ENCODE measurements at regions not wholly inside any gene's neighbourhood (a gene's known extent, or its start where the extent isn't known, plus 50 kb on each side); places are given as distances from the start of the nearest gene placed in this dataset.

DNA sequence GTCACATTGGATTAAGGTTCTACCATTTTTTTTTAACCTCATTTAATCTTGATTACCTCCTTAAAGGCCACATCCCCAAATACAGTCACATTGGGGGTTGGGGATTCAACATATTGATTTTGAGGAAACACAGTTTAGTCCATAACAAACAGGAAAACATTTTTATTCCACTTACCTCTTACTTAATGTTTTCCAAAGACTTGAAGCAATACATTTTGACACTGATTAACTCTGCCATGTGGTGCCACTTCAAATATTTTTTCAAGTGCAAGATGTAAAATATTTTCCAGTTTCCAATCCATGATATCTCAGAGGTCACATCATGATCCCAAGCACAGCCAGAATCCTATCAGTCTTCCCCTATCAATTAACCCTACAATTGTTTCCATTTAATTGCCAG is 548.0 kb downstream of the CSNK1G3 start (continued):
- TF ChIP-seq, protein P1, sequence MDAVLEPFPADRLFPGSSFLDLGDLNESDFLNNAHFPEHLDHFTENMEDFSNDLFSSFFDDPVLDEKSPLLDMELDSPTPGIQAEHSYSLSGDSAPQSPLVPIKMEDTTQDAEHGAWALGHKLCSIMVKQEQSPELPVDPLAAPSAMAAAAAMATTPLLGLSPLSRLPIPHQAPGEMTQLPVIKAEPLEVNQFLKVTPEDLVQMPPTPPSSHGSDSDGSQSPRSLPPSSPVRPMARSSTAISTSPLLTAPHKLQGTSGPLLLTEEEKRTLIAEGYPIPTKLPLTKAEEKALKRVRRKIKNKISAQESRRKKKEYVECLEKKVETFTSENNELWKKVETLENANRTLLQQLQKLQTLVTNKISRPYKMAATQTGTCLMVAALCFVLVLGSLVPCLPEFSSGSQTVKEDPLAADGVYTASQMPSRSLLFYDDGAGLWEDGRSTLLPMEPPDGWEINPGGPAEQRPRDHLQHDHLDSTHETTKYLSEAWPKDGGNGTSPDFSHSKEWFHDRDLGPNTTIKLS (IDR thresholded peaks at IDR 0.05; ENCODE audit: borderline replicate concordance, low read depth), result no peak
- no peak for TF ChIP-seq SMAD1 (IDR thresholded peaks at IDR 0.05; ENCODE audit: low read depth, low read length, partially characterized antibody)
- no peak for TF ChIP-seq MTA3 (IDR thresholded peaks at IDR 0.05; ENCODE audit: borderline replicate concordance)
- TF ChIP-seq YBX1 (IDR thresholded peaks at IDR 0.05), result no peak

DNA sequence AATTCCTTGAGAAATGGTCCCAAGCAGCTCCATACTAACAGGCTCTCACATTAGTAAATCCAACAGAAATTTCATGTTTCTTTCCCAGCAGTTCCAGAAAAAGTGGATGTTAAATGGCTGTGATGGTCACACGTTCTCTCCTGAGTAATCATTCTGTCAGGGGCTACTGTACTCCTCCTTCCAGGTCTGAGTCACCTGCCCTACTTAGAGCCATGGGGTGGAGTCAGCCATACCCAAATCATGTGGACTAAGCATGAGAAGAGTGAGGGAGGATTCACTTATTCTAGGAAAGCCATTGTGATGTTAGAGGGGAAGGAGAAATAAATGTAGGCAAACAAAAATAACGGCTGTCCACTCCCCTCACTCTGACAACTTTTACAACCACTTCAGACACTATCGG is 547.2 kb downstream of the CSNK1G3 start:
- H3K79me2 ChIP-seq (ENCODE audit: control insufficient read depth, insufficient read depth, low read length), result no peaks in the 10 kb centered on the region
- no peak overlapping the region for H2AFZ ChIP-seq (ENCODE audit: low read depth, low read length)
- H3K4me1 ChIP-seq (replicated peaks in 1 of 2; ENCODE audit: control insufficient read depth in 2 of 2, insufficient read depth in 2 of 2, low read length in 2 of 2), result no peaks in the 10 kb centered on the region
- no peak overlapping the region for H3K9ac ChIP-seq (ENCODE audit: insufficient read depth in 1 of 2, low read depth in 2 of 2, low read length in 2 of 2)
- intact Hi-C loops (cut with micrococcal nuclease), result no loop called here
- H3K27me3 ChIP-seq (ENCODE audit: control insufficient read depth in 2 of 2, insufficient read depth in 2 of 2, low read length in 2 of 2), result no peaks in the 10 kb centered on the region
- POLR2A ChIA-PET, result no interaction called here
- no peaks in the 10 kb centered on the region for H3K9me1 ChIP-seq (ENCODE audit: control insufficient read depth, insufficient read depth, low read length)
- H3K4me3 ChIP-seq, result no peak overlapping the region
- no peak overlapping the region for H3K4me2 ChIP-seq (ENCODE audit: insufficient read depth, low read length)
- in situ Hi-C loops (cut with MboI), result no loop called here
- 3% methylated on average over 3 of the region's 3 CpGs for WGBS (ENCODE audit: insufficient coverage, low coverage, missing lambda C conversion rate)
- ATAC-seq (no peak), DNase-seq (ENCODE audit: extremely low read depth in 1 of 4, low spot score in 3 of 4) (no peak), FAIRE-seq (no peak)
- no peak overlapping the region for H3K27ac ChIP-seq (ENCODE audit: extremely low read depth, low read depth, low read length)
- TF ChIP-seq PHF20 (IDR thresholded peaks at IDR 0.05; ENCODE audit: partially characterized antibody), result no peak
- TF ChIP-seq ZNF212 (CRISPR knock-in tag; IDR thresholded peaks at IDR 0.05), result no peak
- TF ChIP-seq, protein P2, sequence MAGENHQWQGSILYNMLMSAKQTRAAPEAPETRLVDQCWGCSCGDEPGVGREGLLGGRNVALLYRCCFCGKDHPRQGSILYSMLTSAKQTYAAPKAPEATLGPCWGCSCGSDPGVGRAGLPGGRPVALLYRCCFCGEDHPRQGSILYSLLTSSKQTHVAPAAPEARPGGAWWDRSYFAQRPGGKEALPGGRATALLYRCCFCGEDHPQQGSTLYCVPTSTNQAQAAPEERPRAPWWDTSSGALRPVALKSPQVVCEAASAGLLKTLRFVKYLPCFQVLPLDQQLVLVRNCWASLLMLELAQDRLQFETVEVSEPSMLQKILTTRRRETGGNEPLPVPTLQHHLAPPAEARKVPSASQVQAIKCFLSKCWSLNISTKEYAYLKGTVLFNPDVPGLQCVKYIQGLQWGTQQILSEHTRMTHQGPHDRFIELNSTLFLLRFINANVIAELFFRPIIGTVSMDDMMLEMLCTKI (IDR thresholded peaks at IDR 0.05; ENCODE audit: partially characterized antibody), result no peak
- TF ChIP-seq, protein P3, sequence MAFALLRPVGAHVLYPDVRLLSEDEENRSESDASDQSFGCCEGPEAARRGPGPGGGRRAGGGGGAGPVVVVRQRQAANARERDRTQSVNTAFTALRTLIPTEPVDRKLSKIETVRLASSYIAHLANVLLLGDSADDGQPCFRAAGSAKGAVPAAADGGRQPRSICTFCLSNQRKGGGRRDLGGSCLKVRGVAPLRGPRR (CRISPR knock-in tag; IDR thresholded peaks at IDR 0.05), result no peak
- TF ChIP-seq ZNF77 (CRISPR knock-in tag; IDR thresholded peaks at IDR 0.05), result no peak
- TF ChIP-seq CEBPG (CRISPR knock-in tag; IDR thresholded peaks at IDR 0.05), result no peak
- no peak for TF ChIP-seq CEBPG (tag; conservative IDR thresholded peaks at IDR 0.05 in 1 of 2, IDR thresholded peaks at IDR 0.05 in 1 of 2)
- TF ChIP-seq TAF1 (IDR thresholded peaks at IDR 0.05; ENCODE audit: control insufficient read depth, extremely low read depth, insufficient read depth, low read length, severe bottlenecking), result no peak
- no peak for TF ChIP-seq ZNF263 (CRISPR knock-in tag; IDR thresholded peaks at IDR 0.05; ENCODE audit: borderline replicate concordance)
- no TSS peak for BruUV-seq (replicated peaks)
- CTCF ChIA-PET (ENCODE audit: low intra/inter-chr PET ratio), result no interaction called here
- H4K20me1 ChIP-seq (replicated peaks; ENCODE audit: control insufficient read depth, insufficient read depth, low read length), result no peaks in the 10 kb centered on the region
- no peaks in the 10 kb centered on the region; the same call in 1 of the 2 replicates for H3K9me3 ChIP-seq (replicated peaks; ENCODE audit: control insufficient read depth, insufficient read depth, low read depth, low read length)
- H3K36me3 ChIP-seq (ENCODE audit: control insufficient read depth, insufficient read depth, low read length), result no peaks in the 10 kb centered on the region

Data from K562 (cell line).